Endothelial cell of umbilical vein (primary cell): ENCODE measurements at regions not wholly inside any gene's neighbourhood (a gene's known extent, or its start where the extent isn't known, plus 50 kb on each side); places are given as distances from the start of the nearest gene placed in this dataset.

Experiments used
- BruUV-seq: library from RNA; stranded (reverse); fragments of 400-500 nt; replicated peaks from 2 replicates; lab custom pipeline; 2021; lab: Mats Ljungman, UMichigan
- CTCF ChIA-PET: fragments of 300-600, 350-600 bp; sonication (Branson Sonifier 250); formaldehyde crosslinking; loops from one replicate; lab custom pipeline; 2021; ENCODE audit warnings: antibody characterized with exemption, inconsistent platforms; lab: Charles Lee
- POLR2A ChIA-PET: fragments of 300-600, 350-600 bp; sonication (Branson Sonifier 250); formaldehyde crosslinking; loops from one replicate; lab custom pipeline; 2021; ENCODE audit warnings: antibody characterized with exemption, inconsistent platforms; lab: Charles Lee
- DNase-seq: peaks from one replicate; pipeline ENCODE4 v3.0.0-alpha.2; 2011; ENCODE audit warnings: low read depth, low spot score
- FAIRE-seq: peaks from 2 replicates; lab custom pipeline; 2011; peaks lifted over from hg19 to GRCh38; lab: Jason Lieb, UNC
- H2AFZ ChIP-seq: 2 replicates; pipeline ENCODE4 v1.6.0; 2012; ENCODE audit warnings: low read depth, low read length, control low read depth, inconsistent platforms
- H3K27ac ChIP-seq: 2 replicates; pipeline ENCODE4 v1.5.1; 2011; ENCODE audit warnings: low read depth, mild to moderate bottlenecking, control low read depth, low read length, moderate library complexity; ENCODE audit not compliant: insufficient read depth
- H3K27me3 ChIP-seq, 2 experiments: 2 replicates each; pipeline versions ENCODE4 v1.6.0 to v1.6.1; 2011; ENCODE audit warnings: low read length in 2 of 2, mixed read lengths in 1 of 2; ENCODE audit not compliant: control insufficient read depth in 2 of 2, insufficient read depth in 2 of 2
- H3K36me3 ChIP-seq, 2 experiments: 2 replicates in 1 of 2; 3 replicates in 1 of 2; pipeline ENCODE4 v1.5.1; 2011; ENCODE audit warnings: low read length in 2 of 2, mild to moderate bottlenecking in 1 of 2, moderate library complexity in 1 of 2; ENCODE audit not compliant: control insufficient read depth in 2 of 2, insufficient read depth in 2 of 2; ENCODE audit errors: extremely low read depth in 1 of 2
- H3K4me1 ChIP-seq: 3 replicates; pipeline ENCODE4 v1.5.1; 2011; ENCODE audit warnings: mild to moderate bottlenecking, low read length; ENCODE audit not compliant: control insufficient read depth, insufficient read depth; ENCODE audit errors: extremely low read depth
- H3K4me2 ChIP-seq: 2 replicates; pipeline ENCODE4 v1.6.1; 2011; ENCODE audit warnings: low read length, control low read depth, mixed read lengths; ENCODE audit not compliant: insufficient read depth
- H3K4me3 ChIP-seq, 3 experiments: fragments of 200-600 bp in 1 of 3; sonication (generic), shearing (Covaris generic) in 1 of 3; replicated peaks in 1 of 3; 2 replicates each; pipeline ENCODE4 v1.5.1; 2011 to 2016; ENCODE audit warnings: control low read depth in 3 of 3, low read length in 3 of 3, mild to moderate bottlenecking in 2 of 3, inconsistent platforms in 1 of 3, low read depth in 1 of 3, moderate library complexity in 1 of 3; ENCODE audit not compliant: insufficient read depth in 1 of 3
- H3K79me2 ChIP-seq: 2 replicates; pipeline ENCODE4 v1.6.0; 2012; ENCODE audit warnings: low read length, inconsistent platforms; ENCODE audit not compliant: control insufficient read depth, insufficient read depth
- H3K9ac ChIP-seq: replicated peaks from 2 replicates; pipeline ENCODE3; 2011; ENCODE audit warnings: low read length, control low read depth; ENCODE audit not compliant: insufficient read depth; ENCODE audit errors: extremely low read depth
- H3K9me1 ChIP-seq: replicated peaks from 3 replicates; pipeline ENCODE4 v1.6.0; 2011; ENCODE audit warnings: mild to moderate bottlenecking, low read length; ENCODE audit not compliant: control insufficient read depth, insufficient read depth; ENCODE audit errors: extremely low read depth
- H3K9me3 ChIP-seq: replicated peaks from 2 replicates; pipeline ENCODE4 v1.5.1; 2012; ENCODE audit warnings: low read length, inconsistent platforms; ENCODE audit not compliant: control insufficient read depth, insufficient read depth
- H4K20me1 ChIP-seq: replicated peaks from 2 replicates; pipeline ENCODE3; 2011; ENCODE audit warnings: mild to moderate bottlenecking, low read length; ENCODE audit not compliant: control insufficient read depth, insufficient read depth; ENCODE audit errors: extremely low read depth
- EZH2 ChIP-seq: IDR thresholded peaks from 2 replicates; pipeline ENCODE4 v1.6.1; 2012; ENCODE audit warnings: borderline replicate concordance, low read depth, mild to moderate bottlenecking, moderate library complexity, low read length, inconsistent platforms; ENCODE audit not compliant: severe bottlenecking
- FOS ChIP-seq: IDR thresholded peaks from 2 replicates; pipeline ENCODE4 v1.6.1; 2011; ENCODE audit warnings: mild to moderate bottlenecking, low read length, moderate library complexity, borderline replicate concordance; ENCODE audit not compliant: insufficient read depth
- GATA2 ChIP-seq: IDR thresholded peaks from 2 replicates; pipeline ENCODE4 v1.7.0; 2011; ENCODE audit warnings: low read depth, mild to moderate bottlenecking, moderate library complexity, mixed read lengths, low read length; ENCODE audit not compliant: insufficient read length, insufficient read depth
- JUN ChIP-seq: IDR thresholded peaks from 2 replicates; pipeline ENCODE4 v1.6.1; 2011; ENCODE audit warnings: borderline replicate concordance, low read depth; ENCODE audit not compliant: insufficient read length, insufficient read depth
- MYC ChIP-seq: IDR thresholded peaks from one replicate; pipeline ENCODE4 v1.6.1; 2011; ENCODE audit warnings: mild to moderate bottlenecking, low read depth, low read length
- POLR2A ChIP-seq: IDR thresholded peaks from 2 replicates; pipeline ENCODE4 v1.6.1; 2012; ENCODE audit warnings: low read depth, mild to moderate bottlenecking, control low read depth, low read length
- POLR2AphosphoS5 ChIP-seq: IDR thresholded peaks from 2 replicates; pipeline ENCODE4 v1.6.1; 2012; ENCODE audit warnings: low read depth, mild to moderate bottlenecking, control low read depth, low read length, moderate library complexity; ENCODE audit not compliant: insufficient read depth
- dilution Hi-C: fragments of 300-500 bp; cut with MboI; formaldehyde crosslinking; loops from one replicate; pipeline ENCODE4 v1.15.0; 2019; ENCODE audit warnings: low sequenced_read_pairs; ENCODE audit not compliant: extremely low pct_ligation_motif_present
- intact Hi-C: fragments of 100-400 bp; cut with micrococcal nuclease; formaldehyde crosslinking; loops from one replicate; pipeline ENCODE4 v1.10.0; 2022
- TF ChIP-seq, protein P1 (sequence below), 2 donors: IDR thresholded peaks; 1 replicate in 1 of 2; 2 replicates in 1 of 2; pipeline ENCODE4 v1.5.1; 2011; ENCODE audit warnings: low read length in 2 of 2, mild to moderate bottlenecking in 2 of 2, moderate library complexity in 2 of 2, control low read depth in 1 of 2, inconsistent platforms in 1 of 2, low read depth in 1 of 2; ENCODE audit not compliant: insufficient read depth in 1 of 2; ENCODE audit errors: extremely low read depth in 1 of 2
- TF ChIP-seq, protein P2 (sequence below): IDR thresholded peaks from 2 replicates; pipeline ENCODE4 v1.6.1; 2011; ENCODE audit not compliant: insufficient read depth, insufficient read length

DNA sequence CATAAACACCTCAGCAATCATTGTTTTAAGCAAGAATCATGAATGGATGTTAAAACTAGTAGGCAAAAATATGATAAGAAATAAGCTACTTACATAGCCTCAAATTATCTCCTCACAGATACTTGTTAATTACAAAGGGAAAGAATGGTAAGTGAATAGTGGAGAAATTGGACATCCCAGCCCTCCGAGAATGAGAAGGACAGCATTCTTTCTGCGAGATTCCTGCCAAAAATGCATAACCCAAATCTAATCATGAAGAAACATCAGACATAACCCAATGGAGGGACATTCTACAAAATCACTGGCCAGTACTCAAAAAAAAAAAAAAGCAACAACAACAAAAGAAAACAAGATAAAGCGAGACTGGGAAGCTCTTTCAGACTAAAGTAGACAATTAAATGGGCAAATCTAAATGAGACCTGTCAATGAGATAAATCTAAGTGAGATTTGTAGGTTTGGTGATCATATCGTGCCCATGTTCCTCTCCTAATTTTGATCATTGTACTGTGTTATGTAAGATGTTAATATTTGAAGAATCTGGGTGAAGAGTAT lies 57.9 kb upstream of the GLI2 start:
- Histone ChIP-seq H3K9me3 (no peaks in the 10 kb centered on the region), H3K4me2 (no peak overlapping the region), H3K9me1 (no peaks in the 10 kb centered on the region), H3K79me2 (no peaks in the 10 kb centered on the region), H3K4me3 (no peak overlapping the region), H3K4me1 (no peaks in the 10 kb centered on the region), H3K36me3 (no peaks in the 10 kb centered on the region), H4K20me1 (no peaks in the 10 kb centered on the region), H3K27ac (no peak overlapping the region), H3K27me3 (peaks cover 10 to 12% of the 10 kb centered on the region in 2 experiments), H2AFZ (no peak overlapping the region), H3K9ac (no peak overlapping the region)
- TF ChIP-seq FOS (no peak), JUN (no peak), POLR2A (no peak), POLR2AphosphoS5 (no peak), GATA2 (no peak), EZH2 (no peak), MYC (no peak)
- TF ChIP-seq, protein P1, sequence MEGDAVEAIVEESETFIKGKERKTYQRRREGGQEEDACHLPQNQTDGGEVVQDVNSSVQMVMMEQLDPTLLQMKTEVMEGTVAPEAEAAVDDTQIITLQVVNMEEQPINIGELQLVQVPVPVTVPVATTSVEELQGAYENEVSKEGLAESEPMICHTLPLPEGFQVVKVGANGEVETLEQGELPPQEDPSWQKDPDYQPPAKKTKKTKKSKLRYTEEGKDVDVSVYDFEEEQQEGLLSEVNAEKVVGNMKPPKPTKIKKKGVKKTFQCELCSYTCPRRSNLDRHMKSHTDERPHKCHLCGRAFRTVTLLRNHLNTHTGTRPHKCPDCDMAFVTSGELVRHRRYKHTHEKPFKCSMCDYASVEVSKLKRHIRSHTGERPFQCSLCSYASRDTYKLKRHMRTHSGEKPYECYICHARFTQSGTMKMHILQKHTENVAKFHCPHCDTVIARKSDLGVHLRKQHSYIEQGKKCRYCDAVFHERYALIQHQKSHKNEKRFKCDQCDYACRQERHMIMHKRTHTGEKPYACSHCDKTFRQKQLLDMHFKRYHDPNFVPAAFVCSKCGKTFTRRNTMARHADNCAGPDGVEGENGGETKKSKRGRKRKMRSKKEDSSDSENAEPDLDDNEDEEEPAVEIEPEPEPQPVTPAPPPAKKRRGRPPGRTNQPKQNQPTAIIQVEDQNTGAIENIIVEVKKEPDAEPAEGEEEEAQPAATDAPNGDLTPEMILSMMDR (IDR thresholded peaks at IDR 0.05; ENCODE audit: extremely low read depth in 1 of 2, insufficient read depth in 1 of 2, low read depth in 1 of 2, low read length in 2 of 2), result no peak
- TF ChIP-seq, protein P2, sequence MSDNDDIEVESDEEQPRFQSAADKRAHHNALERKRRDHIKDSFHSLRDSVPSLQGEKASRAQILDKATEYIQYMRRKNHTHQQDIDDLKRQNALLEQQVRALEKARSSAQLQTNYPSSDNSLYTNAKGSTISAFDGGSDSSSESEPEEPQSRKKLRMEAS, result no peak
- DNase-seq, result no peak
- intact Hi-C loops (loop anchor here (5.0 to 10.0 kb wide), 2 partner anchors 170 to 233 kb away; no protein-coding TSS in a partner anchor), dilution Hi-C loops (no loop called here)
- FAIRE-seq, result no peak
- CTCF ChIA-PET, result interaction anchor here (0.6 to 2.2 kb wide), 14 partner anchors 94 to 430 kb away, joined by 3 to 32 read pairs (median 4); no protein-coding TSS in a partner anchor
- no TSS peak for BruUV-seq
- POLR2A ChIA-PET, result interaction anchor here (0.7 kb wide), 1 partner anchor 802 kb away, joined by 4 read pairs; no protein-coding TSS in a partner anchor
